ENCODE measurements at regions not wholly inside any gene's neighbourhood (a gene's known extent, or its start where the extent isn't known, plus 50 kb on each side); places are given as distances from the start of the nearest gene placed in this dataset.

DNA sequence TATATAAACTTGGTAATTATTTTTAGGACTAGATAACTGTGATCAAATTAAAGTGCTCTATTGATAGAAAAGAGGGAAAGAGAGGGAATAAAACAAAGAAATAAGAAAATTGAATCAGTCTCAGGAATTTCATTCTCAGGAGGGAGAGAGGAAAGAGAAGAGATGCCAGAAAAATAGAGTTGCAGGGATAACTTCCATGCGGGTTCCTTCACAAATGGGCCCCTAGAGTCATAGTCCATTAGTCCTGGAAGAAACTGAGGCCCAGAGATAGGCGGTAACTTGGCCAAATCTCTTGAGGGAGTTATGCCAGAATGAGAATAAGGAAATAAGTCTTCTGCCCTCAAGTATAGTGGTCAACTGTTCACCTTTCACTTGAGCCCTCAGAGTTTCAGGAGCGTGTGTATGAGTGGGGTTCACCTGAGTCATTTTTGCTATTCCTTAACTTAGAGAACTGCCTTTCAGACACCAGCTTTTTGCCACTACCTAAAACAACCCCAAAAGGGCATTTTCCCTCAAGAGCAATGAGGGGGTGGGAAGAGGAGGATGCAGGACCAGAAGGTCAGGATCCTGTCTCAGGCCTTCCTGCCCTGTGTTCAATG is 192.6 kb downstream of the MEX3B start:
- H4K20me1 ChIP-seq (ENCODE audit: insufficient read depth, low read length): no peaks in the 10 kb centered on the region
- no peaks in the 10 kb centered on the region for H3K79me2 ChIP-seq (ENCODE audit: insufficient read depth, low read length)
- no peaks in the 10 kb centered on the region for H3K9me3 ChIP-seq (ENCODE audit: insufficient read depth, low read length, severe bottlenecking)
- no peak overlapping the region for H3K9ac ChIP-seq (ENCODE audit: low read depth, low read length)
- H3K4me1 ChIP-seq (ENCODE audit: insufficient read depth, low read length): no peaks in the 10 kb centered on the region
- TF ChIP-seq EZH2 (IDR thresholded peaks at IDR 0.05; ENCODE audit: borderline replicate concordance, low read depth, low read length, severe bottlenecking): no peak
- TF ChIP-seq, protein P1, sequence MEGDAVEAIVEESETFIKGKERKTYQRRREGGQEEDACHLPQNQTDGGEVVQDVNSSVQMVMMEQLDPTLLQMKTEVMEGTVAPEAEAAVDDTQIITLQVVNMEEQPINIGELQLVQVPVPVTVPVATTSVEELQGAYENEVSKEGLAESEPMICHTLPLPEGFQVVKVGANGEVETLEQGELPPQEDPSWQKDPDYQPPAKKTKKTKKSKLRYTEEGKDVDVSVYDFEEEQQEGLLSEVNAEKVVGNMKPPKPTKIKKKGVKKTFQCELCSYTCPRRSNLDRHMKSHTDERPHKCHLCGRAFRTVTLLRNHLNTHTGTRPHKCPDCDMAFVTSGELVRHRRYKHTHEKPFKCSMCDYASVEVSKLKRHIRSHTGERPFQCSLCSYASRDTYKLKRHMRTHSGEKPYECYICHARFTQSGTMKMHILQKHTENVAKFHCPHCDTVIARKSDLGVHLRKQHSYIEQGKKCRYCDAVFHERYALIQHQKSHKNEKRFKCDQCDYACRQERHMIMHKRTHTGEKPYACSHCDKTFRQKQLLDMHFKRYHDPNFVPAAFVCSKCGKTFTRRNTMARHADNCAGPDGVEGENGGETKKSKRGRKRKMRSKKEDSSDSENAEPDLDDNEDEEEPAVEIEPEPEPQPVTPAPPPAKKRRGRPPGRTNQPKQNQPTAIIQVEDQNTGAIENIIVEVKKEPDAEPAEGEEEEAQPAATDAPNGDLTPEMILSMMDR (IDR thresholded peaks at IDR 0.05; ENCODE audit: borderline replicate concordance, extremely low read depth, low read length, poor library complexity, severe bottlenecking): no peak
- no peak for DNase-seq
- H3K27me3 ChIP-seq (ENCODE audit: insufficient read depth, low read length, poor library complexity): no peaks in the 10 kb centered on the region
- no peak for ATAC-seq (ENCODE audit: insufficient read depth, low read depth)
- no peak overlapping the region for H3K4me3 ChIP-seq (ENCODE audit: low read depth in 1 of 2, low read length in 2 of 2)
- H3K36me3 ChIP-seq (ENCODE audit: insufficient read depth, low read length): no peaks in the 10 kb centered on the region
- no peak overlapping the region for H3K27ac ChIP-seq (ENCODE audit: low read length)
- H3K4me2 ChIP-seq (ENCODE audit: insufficient read depth, low read length): no peak overlapping the region
- no peak overlapping the region for H2AFZ ChIP-seq (ENCODE audit: low read depth, low read length)

- Histone ChIP-seq H3K79me2 (ENCODE audit: insufficient read depth, low read length) (no peaks in the 10 kb centered on the region), H3K9ac (ENCODE audit: low read depth, low read length) (no peak overlapping the region), H3K9me3 (ENCODE audit: insufficient read depth, low read length, severe bottlenecking) (no peaks in the 10 kb centered on the region), H3K36me3 (ENCODE audit: insufficient read depth, low read length) (no peaks in the 10 kb centered on the region), H3K4me2 (ENCODE audit: insufficient read depth, low read length) (no peak overlapping the region), H3K27me3 (ENCODE audit: insufficient read depth, low read length, poor library complexity) (no peaks in the 10 kb centered on the region), H4K20me1 (ENCODE audit: insufficient read depth, low read length) (no peaks in the 10 kb centered on the region), H3K27ac (ENCODE audit: low read length) (no peak overlapping the region), H3K4me1 (ENCODE audit: insufficient read depth, low read length) (no peaks in the 10 kb centered on the region), H2AFZ (ENCODE audit: low read depth, low read length) (no peak overlapping the region), H3K4me3 (ENCODE audit: low read depth in 1 of 2, low read length in 2 of 2) (no peak overlapping the region)
- no peak for TF ChIP-seq EZH2 (IDR thresholded peaks at IDR 0.05; ENCODE audit: borderline replicate concordance, low read depth, low read length, severe bottlenecking)
- TF ChIP-seq, protein P1 (IDR thresholded peaks at IDR 0.05; ENCODE audit: borderline replicate concordance, extremely low read depth, low read length, poor library complexity, severe bottlenecking): no peak
- ATAC-seq (ENCODE audit: insufficient read depth, low read depth) (no peak), DNase-seq (no peak)
Measured at GRCh38 chr15:81852411-81853149, 193.2 kb downstream of the MEX3B start.

DNA sequence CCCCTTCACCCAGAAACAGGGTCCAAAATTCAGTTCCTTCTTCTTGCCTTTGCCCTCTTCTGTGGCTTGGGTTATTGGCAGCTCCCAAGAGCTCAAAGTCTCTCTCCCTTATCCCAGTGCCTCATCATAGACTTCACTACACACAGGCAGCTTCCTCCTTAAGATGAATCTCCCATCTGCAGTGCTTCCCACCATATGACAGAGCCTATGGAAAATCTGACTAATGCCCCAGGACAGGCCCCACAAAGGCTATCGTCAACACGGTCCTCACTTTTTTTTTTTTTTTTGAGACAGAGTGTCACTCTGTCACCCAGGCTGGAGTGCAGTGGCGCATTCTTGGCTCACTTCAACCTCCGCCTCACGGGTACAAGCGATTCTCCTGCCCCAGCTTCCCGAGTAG is 194.1 kb downstream of the MEX3B start:
- DNase-seq: no peak
- Histone ChIP-seq H3K4me2 (ENCODE audit: insufficient read depth, low read length) (no peak overlapping the region), H4K20me1 (ENCODE audit: insufficient read depth, low read length) (no peaks in the 10 kb centered on the region), H3K79me2 (ENCODE audit: insufficient read depth, low read length) (no peaks in the 10 kb centered on the region), H3K4me3 (ENCODE audit: low read depth in 1 of 2, low read length in 2 of 2) (no peak overlapping the region), H3K36me3 (ENCODE audit: insufficient read depth, low read length) (no peaks in the 10 kb centered on the region), H3K4me1 (ENCODE audit: insufficient read depth, low read length) (no peaks in the 10 kb centered on the region), H3K9me3 (ENCODE audit: insufficient read depth, low read length, severe bottlenecking) (no peaks in the 10 kb centered on the region), H3K27me3 (ENCODE audit: insufficient read depth, low read length, poor library complexity) (no peaks in the 10 kb centered on the region), H3K9ac (ENCODE audit: low read depth, low read length) (no peak overlapping the region), H2AFZ (ENCODE audit: low read depth, low read length) (no peak overlapping the region), H3K27ac (ENCODE audit: low read length) (no peak overlapping the region)
- TF ChIP-seq, protein P1 (IDR thresholded peaks at IDR 0.05; ENCODE audit: borderline replicate concordance, extremely low read depth, low read length, poor library complexity, severe bottlenecking): no peak
- TF ChIP-seq EZH2 (IDR thresholded peaks at IDR 0.05; ENCODE audit: borderline replicate concordance, low read depth, low read length, severe bottlenecking): no peak
- no peak for ATAC-seq (ENCODE audit: insufficient read depth, low read depth)

Measured in DND-41 (cell line).